Uterus (tissue), 3 donors: ENCODE measurements at regions not wholly inside any gene's neighbourhood (a gene's known extent, or its start where the extent isn't known, plus 50 kb on each side); places are given as distances from the start of the nearest gene placed in this dataset.

Experiments
- DNase-seq, 2 donors: peaks; one replicate each; pipeline ENCODE4 v3.0.0-alpha.2; 2019 to 2020
- H3K27ac ChIP-seq, 2 donors: fragments of 200-600 bp; sonication (generic); 1 replicate in 1 of 2; 2 replicates in 1 of 2; pipeline ENCODE4 v1.5.1; 2016 to 2018
- H3K27me3 ChIP-seq, 2 donors: fragments of 200-600 bp; sonication (generic); one replicate each; pipeline ENCODE4 v1.5.1; 2018 to 2019; ENCODE audit warnings: control low read depth in 1 of 2
- H3K36me3 ChIP-seq, 2 donors: fragments of 200-600 bp; sonication (generic); one replicate each; pipeline ENCODE4 v1.5.1; 2019; ENCODE audit warnings: control low read depth in 1 of 2
- H3K4me1 ChIP-seq, 2 donors: fragments of 200-600 bp; sonication (generic); one replicate each; pipeline ENCODE4 v1.5.1; 2018 to 2019; ENCODE audit warnings: control low read depth in 1 of 2
- H3K4me3 ChIP-seq, 2 donors: fragments of 200-600 bp; sonication (generic); 1 replicate in 1 of 2; 2 replicates in 1 of 2; pipeline ENCODE4 v1.5.1; 2018 to 2019; ENCODE audit warnings: mild to moderate bottlenecking in 1 of 2
- H3K9me3 ChIP-seq, 2 donors: fragments of 200-600 bp; sonication (generic); one replicate each; pipeline ENCODE4 v1.5.1; 2019; ENCODE audit warnings: control low read depth in 1 of 2
- CTCF ChIP-seq, 4 experiments: fragments of 200-600 bp in 2 of 4; fragments of 450-650 bp in 2 of 4; sonication (generic) in 2 of 4; IDR thresholded peaks; one replicate each; pipeline ENCODE4 v1.5.1; 2016 to 2019; ENCODE audit warnings: antibody characterized with exemption in 4 of 4, mild to moderate bottlenecking in 2 of 4, moderate library complexity in 1 of 4
- POLR2A ChIP-seq, 2 donors: fragments of 450-650 bp; IDR thresholded peaks; one replicate each; pipeline ENCODE4 v1.6.1; 2016; ENCODE audit warnings: antibody characterized with exemption in 2 of 2, mild to moderate bottlenecking in 1 of 2, moderate library complexity in 1 of 2
- intact Hi-C: fragments of 100-400 bp; cut with DNase I; formaldehyde crosslinking; loops from one replicate; pipeline ENCODE4 v1.15.1; 2023; ENCODE audit warnings: low total_unique reads
- donor health status: DM: yes; HTN: yes; CAD: no.

- TF ChIP-seq CTCF (IDR thresholded peaks at IDR 0.05) (no peak), POLR2A (IDR thresholded peaks at IDR 0.05) (no peak)
- no peaks in the 10 kb centered on the region for H3K36me3 ChIP-seq
- intact Hi-C loops, result no loop called here
These were observed 95.5 kb upstream of the CHRNA7 start for GRCh38 chr15:31934821-31935220.

GRCh38 chr15:31953478-31953877 lies 76.8 kb upstream of the CHRNA7 start:
- TF ChIP-seq POLR2A (IDR thresholded peaks at IDR 0.05), result no peak
- TF ChIP-seq CTCF (IDR thresholded peaks at IDR 0.05), result no peak
- Histone ChIP-seq H3K4me1 (no peaks in the 10 kb centered on the region), H3K27ac (no peak overlapping the region), H3K36me3 (no peaks in the 10 kb centered on the region), H3K9me3 (no peaks in the 10 kb centered on the region), H3K4me3 (no peak overlapping the region), H3K27me3 (no peaks in the 10 kb centered on the region)
- intact Hi-C loops, result no loop called here
- no peak for DNase-seq

More at GRCh38 chr15:31934821-31935220, 95.5 kb upstream of the CHRNA7 start:
- DNase-seq, result no peak
- Histone ChIP-seq H3K4me3 (no peak overlapping the region), H3K27me3 (no peaks in the 10 kb centered on the region), H3K9me3 (no peaks in the 10 kb centered on the region), H3K27ac (no peak overlapping the region), H3K4me1 (no peaks in the 10 kb centered on the region)

GRCh38 chr15:31954374-31955172 lies 75.7 kb upstream of the CHRNA7 start:
- no peak for TF ChIP-seq POLR2A (IDR thresholded peaks at IDR 0.05)
- TF ChIP-seq CTCF (IDR thresholded peaks at IDR 0.05), result no peak
- no peaks in the 10 kb centered on the region for H3K27me3 ChIP-seq
- H3K36me3 ChIP-seq, result no peaks in the 10 kb centered on the region
- no peak overlapping the region for H3K4me3 ChIP-seq
- H3K27ac ChIP-seq, result no peak overlapping the region
- intact Hi-C loops, result no loop called here
- no peaks in the 10 kb centered on the region for H3K4me1 ChIP-seq
- no peaks in the 10 kb centered on the region for H3K9me3 ChIP-seq
- no peak for DNase-seq

GRCh38 chr15:31955734-31956133 lies 74.6 kb upstream of the CHRNA7 start:
- Histone ChIP-seq H3K27me3 (no peaks in the 10 kb centered on the region), H3K36me3 (no peaks in the 10 kb centered on the region), H3K9me3 (no peaks in the 10 kb centered on the region), H3K4me3 (no peak overlapping the region), H3K4me1 (no peaks in the 10 kb centered on the region), H3K27ac (no peak overlapping the region)
- DNase-seq, result no peak
- TF ChIP-seq POLR2A (IDR thresholded peaks at IDR 0.05) (no peak), CTCF (IDR thresholded peaks at IDR 0.05) (no peak)
- intact Hi-C loops, result no loop called here

- intact Hi-C loops, result no loop called here
- H3K36me3 ChIP-seq, result no peaks in the 10 kb centered on the region
- no peak overlapping the region for H3K4me3 ChIP-seq
- TF ChIP-seq POLR2A (IDR thresholded peaks at IDR 0.05) (no peak), CTCF (IDR thresholded peaks at IDR 0.05) (no peak)
- no peaks in the 10 kb centered on the region for H3K27me3 ChIP-seq
- no peaks in the 10 kb centered on the region for H3K9me3 ChIP-seq
- H3K27ac ChIP-seq, result no peak overlapping the region
- no peak for DNase-seq
- no peaks in the 10 kb centered on the region for H3K4me1 ChIP-seq
These were observed 72.7 kb upstream of the CHRNA7 start for GRCh38 chr15:31957581-31957980.
